ENCODE measurements at regions not wholly inside any gene's neighbourhood (a gene's known extent, or its start where the extent isn't known, plus 50 kb on each side); places are given as distances from the start of the nearest gene placed in this dataset.

DNA sequence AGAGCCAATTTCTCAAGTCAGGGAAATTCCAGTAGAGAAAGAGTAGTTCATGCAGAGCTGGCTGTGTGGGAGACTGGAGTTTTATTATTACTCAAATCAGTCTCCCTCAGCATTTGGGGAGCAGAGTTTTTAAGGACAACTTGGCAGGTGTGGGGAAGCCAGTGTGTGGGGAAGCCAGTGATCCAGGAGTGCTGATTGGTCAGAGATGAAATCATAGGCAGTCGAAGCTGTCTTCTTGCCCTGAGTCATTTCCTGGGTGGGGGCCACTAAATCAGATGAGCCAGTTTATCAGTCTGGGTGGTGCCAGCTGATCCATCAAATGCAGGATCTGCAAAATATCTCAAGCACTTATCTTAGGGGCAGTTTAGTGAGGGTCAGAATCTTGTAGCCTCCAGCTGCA, 194.6 kb upstream of the NRG3 start:
- H3K4me3 ChIP-seq = no peak overlapping the region
- no peak for TF ChIP-seq POLR2A (IDR thresholded peaks at IDR 0.05)
- TF ChIP-seq, protein P1, sequence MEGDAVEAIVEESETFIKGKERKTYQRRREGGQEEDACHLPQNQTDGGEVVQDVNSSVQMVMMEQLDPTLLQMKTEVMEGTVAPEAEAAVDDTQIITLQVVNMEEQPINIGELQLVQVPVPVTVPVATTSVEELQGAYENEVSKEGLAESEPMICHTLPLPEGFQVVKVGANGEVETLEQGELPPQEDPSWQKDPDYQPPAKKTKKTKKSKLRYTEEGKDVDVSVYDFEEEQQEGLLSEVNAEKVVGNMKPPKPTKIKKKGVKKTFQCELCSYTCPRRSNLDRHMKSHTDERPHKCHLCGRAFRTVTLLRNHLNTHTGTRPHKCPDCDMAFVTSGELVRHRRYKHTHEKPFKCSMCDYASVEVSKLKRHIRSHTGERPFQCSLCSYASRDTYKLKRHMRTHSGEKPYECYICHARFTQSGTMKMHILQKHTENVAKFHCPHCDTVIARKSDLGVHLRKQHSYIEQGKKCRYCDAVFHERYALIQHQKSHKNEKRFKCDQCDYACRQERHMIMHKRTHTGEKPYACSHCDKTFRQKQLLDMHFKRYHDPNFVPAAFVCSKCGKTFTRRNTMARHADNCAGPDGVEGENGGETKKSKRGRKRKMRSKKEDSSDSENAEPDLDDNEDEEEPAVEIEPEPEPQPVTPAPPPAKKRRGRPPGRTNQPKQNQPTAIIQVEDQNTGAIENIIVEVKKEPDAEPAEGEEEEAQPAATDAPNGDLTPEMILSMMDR (IDR thresholded peaks at IDR 0.05) = no peak
- H3K27me3 ChIP-seq = no peaks in the 10 kb centered on the region
- H3K9me3 ChIP-seq = no peaks in the 10 kb centered on the region
- H3K4me1 ChIP-seq = no peaks in the 10 kb centered on the region
- DNase-seq = no peak
- no peaks in the 10 kb centered on the region for H3K36me3 ChIP-seq
- H3K27ac ChIP-seq = no peak overlapping the region

DNA sequence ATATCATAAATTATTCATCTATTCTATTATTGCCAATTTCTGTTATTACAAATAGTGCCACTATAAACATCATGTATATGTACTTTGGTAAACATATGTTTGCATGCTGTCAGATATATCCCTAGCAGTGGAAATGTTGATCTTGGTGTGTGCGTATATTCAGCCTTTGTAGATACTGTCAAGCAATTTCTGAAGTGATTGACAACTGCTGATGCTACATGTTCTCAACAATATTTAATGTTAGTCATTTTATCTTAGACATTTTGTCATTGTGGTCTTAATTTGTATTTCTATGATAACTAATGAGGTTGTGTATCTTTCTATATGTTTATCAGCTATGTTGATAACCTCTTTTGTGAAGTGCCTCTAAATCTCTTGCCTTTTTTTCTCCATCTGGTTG, 186.5 kb upstream of the NRG3 start:
- Histone ChIP-seq H3K4me3 (no peak overlapping the region), H3K4me1 (no peaks in the 10 kb centered on the region), H3K36me3 (no peaks in the 10 kb centered on the region), H3K9me3 (no peaks in the 10 kb centered on the region), H3K27me3 (no peaks in the 10 kb centered on the region), H3K27ac (no peak overlapping the region)
- no peak for DNase-seq
- TF ChIP-seq POLR2A (IDR thresholded peaks at IDR 0.05) = no peak
- TF ChIP-seq, protein P1 (IDR thresholded peaks at IDR 0.05) = no peak

DNA sequence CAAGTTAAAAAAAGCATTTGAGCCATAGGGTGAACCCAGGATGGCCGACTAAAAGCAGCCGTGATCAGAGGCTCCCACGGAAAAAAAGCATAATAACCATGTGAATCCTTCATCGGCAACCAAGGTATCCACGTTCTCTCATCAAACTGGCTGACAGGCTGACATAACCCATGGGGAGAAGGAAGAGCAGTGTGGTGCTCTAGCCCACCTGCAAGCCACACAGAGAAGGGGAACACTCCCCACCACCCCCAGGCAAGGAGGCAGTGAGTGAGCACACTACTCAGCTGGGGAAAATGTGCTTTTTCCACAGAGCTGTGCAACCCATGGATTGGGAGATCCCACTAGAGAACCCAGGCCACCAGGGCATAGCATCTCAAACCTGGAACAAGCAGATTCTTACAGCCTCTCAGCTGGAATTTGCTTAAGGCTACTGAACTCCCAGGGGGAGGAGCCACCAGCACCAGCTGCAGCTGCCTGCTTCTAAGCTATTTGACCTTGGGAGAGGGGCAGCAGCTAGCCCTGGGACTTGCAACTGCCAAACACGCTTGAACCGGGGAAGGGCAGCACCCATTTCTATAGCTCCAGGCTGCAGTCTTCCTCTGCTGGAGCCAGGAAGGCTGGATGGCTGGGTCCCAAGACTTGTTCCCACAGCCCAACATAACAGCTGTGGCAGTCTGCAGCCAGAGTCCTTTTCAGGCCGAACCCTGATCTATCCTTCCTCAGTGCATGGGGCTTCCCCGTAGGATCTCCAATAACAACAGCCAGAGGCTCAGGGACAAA, 178.2 kb upstream of the NRG3 start:
- no peak for DNase-seq
- Histone ChIP-seq H3K9me3 (no peaks in the 10 kb centered on the region), H3K27ac (no peak overlapping the region), H3K4me1 (no peaks in the 10 kb centered on the region), H3K27me3 (no peaks in the 10 kb centered on the region), H3K4me3 (no peak overlapping the region), H3K36me3 (no peaks in the 10 kb centered on the region)
- TF ChIP-seq POLR2A (IDR thresholded peaks at IDR 0.05) = no peak
- TF ChIP-seq, protein P1 (IDR thresholded peaks at IDR 0.05) = no peak

DNA sequence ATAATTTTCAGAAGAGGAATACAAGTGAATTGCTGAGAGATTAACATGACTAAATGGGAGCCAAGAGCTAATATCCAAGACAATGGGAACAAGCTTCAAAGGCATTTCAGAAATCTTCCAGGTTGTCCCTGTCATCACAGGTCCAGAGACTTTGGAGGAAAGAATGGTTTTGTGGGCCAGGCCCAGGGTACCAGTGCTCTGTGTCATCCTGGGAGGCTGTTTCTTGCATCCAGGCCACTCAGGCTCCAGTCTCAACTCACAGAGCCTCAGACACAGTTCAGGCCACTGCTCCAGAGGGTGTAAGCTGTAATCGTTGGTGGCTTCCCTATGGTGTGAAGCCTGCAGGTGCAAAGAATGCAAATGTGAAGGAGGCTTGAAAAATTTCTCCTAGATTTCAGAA, 170.4 kb upstream of the NRG3 start:
- H3K36me3 ChIP-seq = no peaks in the 10 kb centered on the region
- no peak for DNase-seq
- H3K4me3 ChIP-seq = no peak overlapping the region
- no peaks in the 10 kb centered on the region for H3K4me1 ChIP-seq
- TF ChIP-seq POLR2A (IDR thresholded peaks at IDR 0.05) = no peak
- TF ChIP-seq, protein P1 (IDR thresholded peaks at IDR 0.05) = no peak
- H3K27me3 ChIP-seq = no peaks in the 10 kb centered on the region
- no peak overlapping the region for H3K27ac ChIP-seq
- H3K9me3 ChIP-seq = no peaks in the 10 kb centered on the region

DNA sequence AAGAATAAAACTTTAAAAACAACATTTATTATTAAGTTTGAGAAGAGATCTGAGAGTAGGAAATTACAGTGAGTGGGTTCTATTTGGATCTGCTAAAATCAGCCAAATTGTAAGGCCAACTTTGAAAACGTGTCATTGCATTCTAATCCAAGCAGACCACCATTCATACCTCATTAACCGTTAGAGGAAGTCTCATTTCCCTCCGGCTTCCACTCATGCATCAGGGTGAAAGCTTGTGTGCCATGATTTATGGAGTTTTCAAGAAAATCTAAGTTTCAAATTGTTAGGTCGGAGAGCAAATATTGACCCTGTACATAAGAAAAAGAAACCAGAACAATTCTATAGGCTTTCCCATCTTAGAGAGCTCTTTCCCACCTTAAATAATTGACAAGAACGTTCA, 166.6 kb upstream of the NRG3 start:
- no peak for TF ChIP-seq POLR2A (IDR thresholded peaks at IDR 0.05)
- TF ChIP-seq, protein P1 (IDR thresholded peaks at IDR 0.05) = no peak
- no peaks in the 10 kb centered on the region for H3K27me3 ChIP-seq
- no peak for DNase-seq
- no peak overlapping the region for H3K4me3 ChIP-seq
- no peaks in the 10 kb centered on the region for H3K9me3 ChIP-seq
- H3K4me1 ChIP-seq = no peaks in the 10 kb centered on the region
- H3K27ac ChIP-seq = no peak overlapping the region
- no peaks in the 10 kb centered on the region for H3K36me3 ChIP-seq
